Large intestine (tissue), 3 donors: ENCODE measurements at regions not wholly inside any gene's neighbourhood (a gene's known extent, or its start where the extent isn't known, plus 50 kb on each side); places are given as distances from the start of the nearest gene placed in this dataset.
"Not testable (repeated sequence)": the region's sequence is repeated elsewhere in the genome, so short reads cannot be mapped to it uniquely, and the experiment has no call there.

ENCODE experiments used
- DNase-seq, 2 donors: peaks; one replicate each; pipeline versions ENCODE4 v3.0.0 to v3.0.0-alpha.2; 2013
- H3K27ac ChIP-seq: one replicate; pipeline ENCODE4 v1.5.1; 2013; ENCODE audit warnings: low read length
- H3K27me3 ChIP-seq: 2 replicates; pipeline ENCODE4 v1.6.1; 2013; ENCODE audit warnings: low read length; ENCODE audit not compliant: control insufficient read depth, insufficient read depth
- H3K36me3 ChIP-seq: 2 replicates; pipeline ENCODE4 v1.6.1; 2013; ENCODE audit warnings: low read length; ENCODE audit not compliant: control insufficient read depth, insufficient read depth
- H3K4me1 ChIP-seq: one replicate; pipeline ENCODE4 v1.6.1; 2013; ENCODE audit warnings: low read length; ENCODE audit not compliant: control insufficient read depth, insufficient read depth
- H3K4me3 ChIP-seq: one replicate; pipeline ENCODE4 v1.5.1; 2013; ENCODE audit warnings: low read length
- H3K9me3 ChIP-seq: one replicate; pipeline ENCODE4 v1.6.1; 2013; ENCODE audit warnings: mild to moderate bottlenecking, low read depth, low read length, moderate library complexity; ENCODE audit not compliant: control insufficient read depth
- WGBS: methylation state at CpG from one replicate; pipeline ENCODE4 v1.1.5; 2013; ENCODE audit warnings: low lambda C conversion rate; ENCODE audit not compliant: insufficient coverage; 5-methylcytosine and 5-hydroxymethylcytosine counted together

GRCh38 chr6:6865611-6866010 is 242.2 kb upstream of the RREB1 start:
- WGBS: no CpG with 5 or more reads among the region's 5 CpGs
- Histone ChIP-seq H3K27ac (no peak overlapping the region), H3K4me3 (no peak overlapping the region), H3K9me3 (peaks cover 5% of the 10 kb centered on the region), H3K4me1 (peaks cover 5% of the 10 kb centered on the region), H3K36me3 (no peaks in the 10 kb centered on the region), H3K27me3 (no peaks in the 10 kb centered on the region)
- no peak for DNase-seq

DNA sequence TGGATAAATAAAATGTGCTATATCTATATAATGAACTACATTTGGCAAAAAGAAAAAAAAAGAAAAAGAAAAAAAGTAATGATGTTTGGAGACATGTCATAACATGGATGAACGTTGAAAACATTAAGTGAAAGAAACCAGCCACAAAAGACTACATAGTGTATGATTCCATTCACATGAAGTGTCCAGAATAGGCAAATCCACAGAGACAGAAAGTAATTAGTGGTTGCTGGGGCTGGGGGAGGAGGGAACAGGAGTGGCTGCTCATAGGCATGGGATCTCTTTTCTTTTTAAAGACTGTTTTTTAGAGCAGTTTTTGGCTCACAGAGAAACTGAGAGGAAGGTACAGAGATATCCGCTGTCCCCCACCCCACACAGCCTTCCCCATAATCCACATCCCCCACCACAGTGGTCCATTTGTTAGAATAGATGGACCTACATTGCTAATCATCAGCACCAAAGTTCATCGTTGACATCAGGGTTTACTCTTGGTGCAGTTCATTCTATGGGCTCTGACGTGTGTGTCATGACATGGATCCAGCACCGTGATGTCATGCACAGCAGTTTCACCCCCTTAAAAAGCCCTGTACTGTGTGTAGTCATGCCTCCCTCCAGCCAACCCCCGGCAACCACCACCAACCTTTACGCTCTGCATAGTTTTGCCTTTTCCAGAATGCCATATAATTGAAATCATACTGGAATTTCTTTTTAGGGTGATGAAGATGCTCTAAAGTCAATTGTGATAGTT is 240.9 kb upstream of the RREB1 start:
- H3K4me1 ChIP-seq: no peaks in the 10 kb centered on the region
- no peak overlapping the region for H3K4me3 ChIP-seq

DNA sequence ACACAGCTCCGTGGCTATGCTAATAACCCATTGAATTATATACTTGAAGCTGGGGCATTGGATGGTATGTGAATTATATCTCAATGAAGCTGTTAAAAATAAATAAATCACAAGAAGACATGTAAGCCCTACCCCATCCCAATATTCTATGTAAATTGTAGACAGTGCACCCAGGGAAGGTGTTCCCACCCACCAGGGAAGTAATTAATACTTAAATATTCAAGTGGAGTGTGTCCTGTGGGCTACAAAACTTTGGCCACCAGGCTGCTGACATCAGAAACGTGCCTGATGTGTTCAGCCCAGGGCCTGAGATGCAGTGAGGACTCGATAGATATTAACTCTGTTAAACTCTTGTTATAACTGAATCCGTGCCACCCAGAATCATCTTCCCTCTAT is 240.4 kb upstream of the RREB1 start:
- H3K4me1 ChIP-seq: no peaks in the 10 kb centered on the region
- WGBS: no CpG with 5 or more reads among the region's 4 CpGs
- DNase-seq: no peak

More for the DNA sequence above, 240.9 kb upstream of the RREB1 start:
- DNase-seq: no peak
- WGBS: 100% methylated on average over 1 of the region's 7 CpGs
- Histone ChIP-seq H3K27me3 (no peaks in the 10 kb centered on the region), H3K9me3 (peaks cover 5% of the 10 kb centered on the region), H3K36me3 (no peaks in the 10 kb centered on the region), H3K27ac (no peak overlapping the region)

DNA sequence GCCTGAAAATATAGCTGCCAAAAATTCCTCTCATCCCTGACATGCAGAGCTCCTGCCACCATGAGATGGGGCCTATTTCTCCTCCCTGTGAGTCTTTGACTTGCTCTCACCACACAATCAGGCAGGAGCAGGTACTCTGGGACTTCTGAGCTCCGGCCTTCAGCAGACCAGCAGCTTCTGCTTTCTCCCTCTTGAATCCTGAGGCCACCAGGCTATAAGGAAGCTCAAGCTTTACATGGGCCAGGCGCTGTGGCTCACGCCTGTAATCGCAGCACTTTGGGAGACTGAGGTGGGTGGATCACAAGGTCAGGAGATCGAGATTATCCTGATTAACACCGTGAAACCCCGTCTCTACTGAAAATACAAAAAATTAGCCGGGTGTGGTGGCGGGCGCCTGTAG is 238.7 kb upstream of the RREB1 start:
- Histone ChIP-seq H3K27ac (no peak overlapping the region), H3K4me3 (no peak overlapping the region), H3K9me3 (no peaks in the 10 kb centered on the region), H3K36me3 (no peaks in the 10 kb centered on the region), H3K27me3 (no peaks in the 10 kb centered on the region), H3K4me1 (no peaks in the 10 kb centered on the region)
- no CpG with 5 or more reads among the region's 10 CpGs for WGBS
- no peak for DNase-seq

More for the DNA sequence above, 240.4 kb upstream of the RREB1 start:
- Histone ChIP-seq H3K4me3 (no peak overlapping the region), H3K27ac (no peak overlapping the region), H3K9me3 (peaks cover 5% of the 10 kb centered on the region), H3K36me3 (no peaks in the 10 kb centered on the region), H3K27me3 (no peaks in the 10 kb centered on the region)

GRCh38 chr6:6870921-6871320 is 236.8 kb upstream of the RREB1 start:
- WGBS: 90% methylated on average over 2 of the region's 5 CpGs
- Histone ChIP-seq H3K9me3 (no peaks in the 10 kb centered on the region), H3K4me3 (no peak overlapping the region), H3K4me1 (no peaks in the 10 kb centered on the region), H3K27ac (no peak overlapping the region), H3K36me3 (no peaks in the 10 kb centered on the region), H3K27me3 (no peaks in the 10 kb centered on the region)
- DNase-seq: no peak

- no peak overlapping the region for H3K4me3 ChIP-seq
- H3K27me3 ChIP-seq: no peaks in the 10 kb centered on the region
- no peak overlapping the region for H3K27ac ChIP-seq
- WGBS: no CpG with 5 or more reads among the region's 7 CpGs
- H3K4me1 ChIP-seq: no peaks in the 10 kb centered on the region
- no peaks in the 10 kb centered on the region for H3K36me3 ChIP-seq
- no peaks in the 10 kb centered on the region for H3K9me3 ChIP-seq
- DNase-seq: no peak
Measured at GRCh38 chr6:6872459-6873344, 235.1 kb upstream of the RREB1 start.

DNA sequence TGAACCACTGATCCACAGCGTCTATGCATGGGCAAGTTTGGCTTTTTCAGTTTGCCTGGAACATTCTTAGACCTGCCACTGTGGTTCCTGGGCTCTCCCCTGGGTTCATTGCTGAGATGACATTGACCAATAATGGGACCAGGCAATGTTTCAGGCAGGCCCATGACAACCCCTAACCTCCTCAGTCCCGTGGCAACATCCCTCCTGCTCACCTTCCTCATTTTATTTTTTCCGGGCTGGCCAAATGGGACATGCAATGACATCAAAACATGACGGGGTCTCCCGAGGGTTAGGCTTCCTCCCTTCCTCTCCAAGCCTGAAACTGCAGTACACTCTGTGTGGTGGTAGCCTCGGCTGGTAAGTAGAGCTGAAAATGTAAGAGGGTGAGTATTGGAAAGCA is 234.0 kb upstream of the RREB1 start:
- Histone ChIP-seq H3K27ac (no peak overlapping the region), H3K36me3 (no peaks in the 10 kb centered on the region), H3K4me3 (no peak overlapping the region), H3K9me3 (no peaks in the 10 kb centered on the region), H3K27me3 (no peaks in the 10 kb centered on the region), H3K4me1 (no peaks in the 10 kb centered on the region)
- no peak for DNase-seq
- WGBS: no CpG with 5 or more reads among the region's 6 CpGs

- no CpG with 5 or more reads among the region's 5 CpGs for WGBS
- DNase-seq: no peak
- H3K27ac ChIP-seq: no peak overlapping the region
- no peaks in the 10 kb centered on the region for H3K4me1 ChIP-seq
- no peaks in the 10 kb centered on the region for H3K27me3 ChIP-seq
- no peak overlapping the region for H3K4me3 ChIP-seq
- no peaks in the 10 kb centered on the region for H3K9me3 ChIP-seq
- no peaks in the 10 kb centered on the region for H3K36me3 ChIP-seq
Measured at GRCh38 chr6:6875818-6876470, 231.8 kb upstream of the RREB1 start.

GRCh38 chr6:6877792-6878191 is 230.0 kb upstream of the RREB1 start:
- not testable (repeated sequence) for DNase-seq, H3K4me1 ChIP-seq, H3K27me3 ChIP-seq, H3K4me3 ChIP-seq, H3K9me3 ChIP-seq, H3K36me3 ChIP-seq, H3K27ac ChIP-seq
- no CpG with 5 or more reads among the region's 5 CpGs for WGBS

DNA sequence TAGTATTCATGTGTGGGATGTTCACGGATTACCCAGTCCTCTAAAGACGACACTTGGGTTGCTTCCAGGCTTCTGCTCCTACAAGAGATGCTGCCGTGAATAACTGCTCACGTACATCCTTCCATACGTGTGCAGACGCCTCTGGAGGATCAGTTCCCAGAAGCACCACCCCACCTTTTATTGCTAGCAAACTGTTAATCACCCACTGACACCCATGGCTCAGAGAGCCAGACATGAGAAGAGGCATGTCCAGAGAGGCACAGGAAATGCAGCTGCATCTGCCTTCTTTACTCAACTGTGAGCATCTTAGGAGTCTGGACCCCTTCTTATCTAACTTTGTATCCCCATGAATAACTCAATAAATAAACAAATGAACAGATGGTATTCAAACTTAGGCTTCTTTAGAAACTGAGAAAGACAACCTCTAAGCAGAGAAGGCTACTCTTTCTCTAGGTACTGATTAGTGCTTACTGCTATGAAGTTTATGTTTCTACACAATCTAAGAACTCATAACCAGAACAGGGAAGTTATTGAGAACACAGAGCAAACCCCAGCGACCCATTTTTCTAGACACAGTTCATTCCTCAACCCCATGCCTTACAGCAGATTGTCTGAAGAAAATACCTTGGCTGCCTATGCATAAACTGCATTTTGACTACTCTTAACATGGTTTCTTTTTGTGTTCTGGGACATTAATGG is 228.7 kb upstream of the RREB1 start:
- Histone ChIP-seq H3K27ac (no peak overlapping the region), H3K27me3 (no peaks in the 10 kb centered on the region), H3K4me3 (no peak overlapping the region), H3K36me3 (no peaks in the 10 kb centered on the region), H3K9me3 (no peaks in the 10 kb centered on the region), H3K4me1 (no peaks in the 10 kb centered on the region)
- WGBS: no CpG with 5 or more reads among the region's 7 CpGs
- no peak for DNase-seq
